Dermis blood vessel endothelial cell (primary cell): ENCODE measurements at regions not wholly inside any gene's neighbourhood (a gene's known extent, or its start where the extent isn't known, plus 50 kb on each side); places are given as distances from the start of the nearest gene placed in this dataset.
A peak's percentile ranks its signal among the peaks of the same experiment; 100 is the strongest.

Experiments
- DNase-seq: peaks from one replicate; pipeline ENCODE4 v3.0.0; 2010

DNA sequence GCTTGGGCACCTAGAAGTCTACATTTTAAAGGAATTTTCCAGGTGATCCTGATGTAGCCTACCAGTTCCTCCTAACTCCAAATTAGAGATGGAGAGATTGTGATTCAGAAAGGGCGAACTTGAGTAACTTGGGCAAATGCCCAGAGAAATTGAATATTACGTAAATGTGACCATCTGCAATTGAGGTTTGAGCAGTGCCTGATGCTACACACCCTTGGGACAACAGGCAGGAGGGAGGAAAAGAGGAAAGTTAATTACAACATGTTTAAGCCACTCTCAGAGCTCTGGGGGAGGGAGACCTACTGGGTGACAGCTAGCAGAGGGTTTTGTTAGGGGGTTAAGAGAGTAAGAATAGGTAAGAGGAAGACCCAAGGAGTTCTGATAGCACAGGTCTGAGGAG, 208.9 kb downstream of the LPIN1 start:
- no peak for DNase-seq

GRCh38 chr2:11955884-11956291, 209.5 kb downstream of the LPIN1 start:
- no peak for DNase-seq

GRCh38 chr2:11962707-11963328, 216.4 kb downstream of the LPIN1 start:
- no peak for DNase-seq

DNA sequence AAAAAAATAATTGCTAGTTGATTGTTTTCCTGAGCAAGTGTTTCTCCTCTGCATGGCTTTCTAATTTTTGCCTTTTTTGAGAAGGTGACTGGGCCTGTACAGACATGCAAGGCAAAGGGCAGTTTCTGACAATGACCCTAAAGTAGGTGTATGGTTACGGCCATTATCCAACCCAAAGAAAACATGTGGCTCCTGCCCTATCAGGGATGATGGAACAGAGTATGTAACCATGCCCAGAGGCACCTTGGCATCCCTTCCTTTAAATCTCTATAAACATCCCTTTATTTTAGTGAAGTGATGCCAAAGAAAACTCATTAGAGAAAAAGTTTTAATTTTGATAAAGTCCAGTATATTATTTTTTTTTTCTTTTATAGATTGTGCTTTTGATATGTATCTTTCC, 217.5 kb downstream of the LPIN1 start:
- no peak for DNase-seq

DNA sequence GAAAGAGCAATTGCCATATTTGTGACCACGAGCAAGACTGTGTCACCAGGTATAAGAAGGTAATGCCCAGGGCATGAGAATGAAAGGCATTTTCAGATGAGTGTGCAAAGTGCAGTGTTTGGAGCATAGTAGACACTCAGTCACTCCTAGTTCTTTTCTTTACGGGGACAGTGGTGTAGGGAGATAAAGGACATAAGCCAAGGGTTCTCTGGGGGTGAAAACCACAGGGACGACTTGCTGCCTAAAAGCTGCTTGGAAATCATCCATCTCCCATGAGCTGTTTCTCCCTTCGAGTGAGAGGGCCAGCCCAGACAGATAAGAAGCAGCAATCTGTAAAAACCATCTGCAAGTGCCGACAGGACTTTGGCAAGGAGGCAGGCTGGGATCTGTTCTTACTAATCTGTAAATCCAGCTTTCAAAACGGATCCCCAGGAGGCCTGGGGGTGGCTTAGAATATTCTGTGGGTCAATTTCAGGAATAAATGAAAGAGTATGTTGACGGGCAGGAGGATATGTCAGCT, 221.6 kb downstream of the LPIN1 start:
- no peak for DNase-seq

- DNase-seq, result no peak
These were observed 222.1 kb downstream of the LPIN1 start for GRCh38 chr2:11968521-11968920.

DNA sequence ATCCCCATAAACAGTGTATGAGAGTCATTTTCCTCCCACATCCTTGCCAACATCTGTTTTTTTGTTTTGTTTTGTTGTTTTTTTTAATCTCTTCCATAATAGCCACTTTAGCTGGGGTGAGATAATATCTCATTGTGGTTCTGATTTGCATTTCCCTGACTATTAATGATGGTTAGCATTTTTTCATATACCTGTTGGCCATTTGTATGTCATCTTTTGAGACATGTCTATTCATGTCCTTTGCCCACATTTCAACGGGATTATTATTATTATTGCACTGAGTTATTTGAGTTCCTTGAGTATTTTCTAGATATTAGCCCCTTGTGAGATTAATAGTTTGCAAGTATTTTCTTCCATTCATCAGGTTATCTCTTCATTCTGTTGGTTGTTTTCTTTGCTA, 223.3 kb downstream of the LPIN1 start:
- no peak for DNase-seq

GRCh38 chr2:11974573-11974972, 228.1 kb downstream of the LPIN1 start:
- no peak for DNase-seq

- DNase-seq, result no peak
These were observed 228.9 kb downstream of the LPIN1 start for GRCh38 chr2:11975373-11975772.

DNA sequence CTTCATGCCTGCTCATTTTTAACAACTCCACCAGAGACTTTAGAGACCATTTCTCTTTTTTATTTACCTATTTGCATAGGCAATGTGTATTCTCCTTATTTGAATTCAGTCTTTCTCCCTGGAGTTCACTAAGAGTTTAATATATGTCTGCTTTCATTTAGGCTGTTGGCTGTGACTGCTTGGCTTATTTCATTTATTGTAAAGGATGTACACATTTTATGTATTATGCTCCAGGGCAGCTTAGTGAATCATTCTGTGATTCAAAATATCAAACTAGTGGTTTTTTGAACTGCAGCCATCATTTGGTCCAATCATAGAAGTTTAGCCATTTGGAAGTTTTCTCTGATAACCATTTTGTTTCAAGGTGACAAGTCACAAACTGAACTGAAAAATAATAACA, 229.6 kb downstream of the LPIN1 start:
- DNase-seq, result no peak

DNA sequence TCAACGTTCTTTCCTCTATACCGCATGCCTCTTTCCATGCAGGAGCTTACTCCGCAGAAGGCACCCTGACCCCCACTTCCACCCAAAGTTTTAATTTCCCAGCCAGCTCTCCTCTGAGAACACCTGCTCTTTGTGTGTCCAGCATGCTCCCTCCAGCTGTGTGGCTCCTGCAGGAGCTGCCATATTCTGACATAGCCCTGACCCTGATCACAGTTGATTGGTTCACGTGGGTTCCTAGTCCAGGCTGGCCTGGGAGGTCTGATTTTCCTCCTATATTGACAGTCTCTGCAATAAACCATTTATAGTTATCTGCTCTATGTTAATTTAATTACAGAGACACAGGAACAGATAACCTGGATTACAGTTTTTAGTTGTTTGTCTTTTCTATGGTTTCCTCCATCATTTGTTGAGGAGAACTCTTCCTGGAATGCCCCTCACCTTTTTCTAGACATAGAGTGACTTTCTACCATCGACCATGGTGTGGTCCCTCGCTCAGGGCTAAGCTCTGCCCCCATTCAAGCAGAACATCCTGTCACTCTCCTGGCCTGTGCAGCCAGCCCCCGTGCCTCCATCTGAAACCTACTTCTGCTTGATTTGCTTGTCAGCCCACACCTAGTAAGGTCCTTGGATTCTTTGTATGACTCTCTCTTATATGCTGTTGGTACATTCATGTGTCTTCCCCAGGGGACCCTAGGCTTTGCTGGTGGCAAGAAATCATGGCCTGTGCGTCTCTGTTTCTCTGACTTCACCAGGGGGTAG, 231.5 kb downstream of the LPIN1 start:
- DNase-seq, result no peak

DNA sequence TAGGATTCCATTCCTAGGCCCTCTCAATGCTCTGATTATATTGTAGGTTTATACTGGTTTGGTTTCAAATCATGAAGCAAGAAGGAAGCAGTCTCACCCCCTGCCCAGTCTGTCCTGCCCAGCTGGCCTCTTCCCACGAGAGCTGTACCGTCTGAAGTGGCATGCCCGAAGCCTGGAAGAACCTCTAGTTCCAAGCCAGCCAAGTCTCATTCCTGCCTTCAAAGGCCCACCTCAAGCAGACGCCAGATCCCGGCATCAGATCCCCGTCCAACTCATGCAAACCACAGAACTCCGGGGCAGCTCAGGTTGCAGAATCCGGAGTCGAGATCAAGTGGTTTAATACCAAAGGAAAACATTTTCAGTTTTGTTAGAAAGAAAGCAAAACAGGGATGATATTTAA, 234.4 kb downstream of the LPIN1 start:
- no peak for DNase-seq

DNA sequence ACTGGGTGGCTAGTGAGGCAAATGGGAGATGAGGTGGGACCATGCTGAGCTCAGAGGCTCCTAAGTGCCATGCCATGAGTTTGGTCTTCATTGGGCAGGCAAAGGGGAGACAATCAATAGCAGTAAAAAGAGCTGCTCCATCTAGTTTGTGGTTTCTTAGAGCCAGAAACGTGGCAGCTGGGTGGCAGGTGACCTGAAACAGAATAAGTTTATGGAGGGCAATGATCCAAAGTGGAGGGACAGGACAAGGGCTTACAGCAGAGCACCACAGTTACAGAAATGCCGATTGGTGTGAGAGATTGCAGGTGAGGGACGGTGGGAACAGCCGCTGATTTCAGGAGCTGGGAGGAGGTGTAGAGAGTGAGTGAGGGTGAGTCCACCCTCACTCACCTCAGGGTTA, 237.0 kb downstream of the LPIN1 start:
- DNase-seq, result no peak

- DNase-seq, result no peak
These were observed 237.4 kb downstream of the LPIN1 start for GRCh38 chr2:11983870-11984269.

GRCh38 chr2:11984316-11985158, 238.1 kb downstream of the LPIN1 start:
- no peak for DNase-seq

- no peak for DNase-seq
These were observed 239.6 kb downstream of the LPIN1 start for GRCh38 chr2:11985817-11986566.

DNA sequence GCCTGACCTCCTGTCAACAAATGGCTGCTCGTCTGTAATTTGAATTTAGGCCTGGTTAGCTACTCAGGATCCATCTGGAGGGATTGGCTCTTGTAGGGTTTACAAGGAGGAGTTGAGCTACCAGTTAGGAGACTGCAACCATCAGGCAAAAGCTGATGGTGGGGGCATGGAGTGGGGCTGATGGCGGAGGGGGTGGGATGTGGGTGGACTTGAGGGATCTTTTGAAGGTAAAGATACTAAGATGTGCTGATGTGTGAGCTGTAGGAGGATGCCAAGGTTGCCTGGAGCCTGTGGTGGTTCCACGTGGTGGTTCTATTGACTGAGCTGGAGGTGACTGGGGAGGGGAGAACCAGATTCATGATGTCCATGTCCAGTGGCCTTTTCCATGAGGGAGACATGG, 240.7 kb downstream of the LPIN1 start:
- no peak for DNase-seq

GRCh38 chr2:11988691-11989353, 242.4 kb downstream of the LPIN1 start:
- no peak for DNase-seq

DNA sequence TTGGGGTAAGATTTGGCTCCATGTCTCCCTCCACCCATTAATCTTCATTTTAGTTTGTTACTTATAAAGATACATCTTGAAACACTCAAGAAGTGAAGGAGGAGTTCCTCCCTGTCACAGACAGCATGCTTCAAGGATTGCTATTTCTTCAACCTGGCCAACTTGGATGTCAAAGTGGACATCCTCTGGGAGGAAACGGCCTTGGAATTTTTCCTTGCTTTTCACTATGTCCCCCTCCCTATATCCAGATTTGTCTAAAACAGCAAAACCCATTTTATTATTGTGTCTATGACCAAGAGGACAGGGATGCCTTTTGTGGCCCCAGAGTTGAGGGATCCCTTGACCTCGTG, 242.9 kb downstream of the LPIN1 start:
- DNase-seq, result no peak

DNA sequence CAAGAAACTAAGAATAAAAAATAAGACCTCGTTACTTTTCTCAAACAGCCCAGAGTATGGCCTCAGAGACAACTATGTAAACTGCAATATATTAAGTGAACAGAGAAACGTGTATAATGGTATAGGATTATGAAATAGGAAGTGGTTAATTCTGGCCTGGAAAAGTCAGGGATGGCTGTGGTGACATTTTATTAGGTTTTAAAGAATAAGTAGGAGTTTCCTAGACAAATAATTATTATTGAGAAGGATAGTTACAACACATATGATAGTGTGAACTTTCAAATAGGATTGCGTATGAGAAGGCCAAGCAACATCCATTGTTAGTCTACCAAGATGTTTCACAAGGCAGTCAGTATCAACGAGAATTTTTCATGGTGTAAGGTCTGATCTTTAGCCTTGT, 244.1 kb downstream of the LPIN1 start:
- DNase-seq, result no peak

DNA sequence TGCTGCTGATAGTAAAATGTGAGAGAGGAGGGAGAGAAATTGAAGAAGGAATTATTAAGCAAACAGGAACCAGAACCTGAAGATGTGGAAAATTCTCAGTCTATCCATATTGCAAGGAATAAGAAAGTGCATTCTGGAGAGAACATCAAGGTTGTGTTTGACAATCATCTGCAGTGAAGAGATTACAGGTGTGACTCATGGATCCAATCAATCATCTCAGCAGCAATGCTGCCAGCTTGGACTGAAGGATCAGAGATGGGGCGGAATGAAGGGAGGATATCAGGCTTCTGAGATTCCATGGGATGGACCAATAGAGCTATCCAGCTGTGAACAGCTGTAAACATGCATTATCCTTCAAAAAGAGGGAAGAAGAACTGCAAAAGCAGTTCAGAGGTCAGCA, 247.3 kb downstream of the LPIN1 start:
- no peak for DNase-seq

DNA sequence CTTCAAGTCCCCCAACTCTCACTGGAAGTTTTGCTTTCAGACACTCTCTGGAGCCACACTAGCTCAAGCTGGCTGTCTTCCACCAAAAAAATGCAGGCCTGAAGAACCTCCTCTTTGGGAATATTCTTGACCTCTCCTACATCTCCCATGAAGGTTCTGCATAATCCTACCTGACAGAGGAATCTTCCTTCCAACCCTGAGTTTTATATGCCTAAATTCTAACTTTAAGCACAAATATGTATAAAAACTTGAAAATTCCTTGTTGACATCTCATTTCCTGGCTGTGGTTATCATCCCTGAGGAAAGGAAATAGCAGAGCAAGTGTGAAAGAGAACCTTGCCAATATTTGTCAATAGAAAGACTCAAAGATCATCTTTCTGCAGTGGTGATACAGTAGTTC, 249.0 kb downstream of the LPIN1 start:
- DNase-seq, result peak; percentile 39
